GM10847 (cell line): ENCODE measurements at regions not wholly inside any gene's neighbourhood (a gene's known extent, or its start where the extent isn't known, plus 50 kb on each side); places are given as distances from the start of the nearest gene placed in this dataset.

Experiments used
- POLR2A ChIP-seq: IDR thresholded peaks from 2 replicates; pipeline ENCODE4 v1.6.1; 2011; ENCODE audit not compliant: insufficient read length; ENCODE audit errors: extremely low read depth

GRCh38 chr16:85271198-85271597 is 158.9 kb upstream of the CIBAR2 start:
- no peak for TF ChIP-seq POLR2A

GRCh38 chr16:85273293-85273692 is 161.0 kb upstream of the CIBAR2 start:
- TF ChIP-seq POLR2A, result no peak

- no peak for TF ChIP-seq POLR2A
Observed at GRCh38 chr16:85274501-85274900, 162.2 kb upstream of the CIBAR2 start.

GRCh38 chr16:85274924-85275323 is 162.7 kb upstream of the CIBAR2 start:
- TF ChIP-seq POLR2A, result no peak

- TF ChIP-seq POLR2A, result no peak
Observed at GRCh38 chr16:85275533-85276249, 163.4 kb upstream of the CIBAR2 start.

GRCh38 chr16:85276258-85276657 is 164.0 kb upstream of the CIBAR2 start:
- no peak for TF ChIP-seq POLR2A

GRCh38 chr16:85276721-85277120 is 164.4 kb upstream of the CIBAR2 start:
- TF ChIP-seq POLR2A, result no peak

- TF ChIP-seq POLR2A, result no peak
Observed at GRCh38 chr16:85278839-85279238, 166.6 kb upstream of the CIBAR2 start.

GRCh38 chr16:85279402-85279801 is 167.1 kb upstream of the CIBAR2 start:
- no peak for TF ChIP-seq POLR2A

- TF ChIP-seq POLR2A, result no peak
Observed at GRCh38 chr16:85279825-85280545, 167.7 kb upstream of the CIBAR2 start.

GRCh38 chr16:85281181-85281580 is 168.9 kb upstream of the CIBAR2 start:
- no peak for TF ChIP-seq POLR2A

- TF ChIP-seq POLR2A, result no peak
Observed at GRCh38 chr16:85282842-85283241, 170.6 kb upstream of the CIBAR2 start.

- TF ChIP-seq POLR2A, result no peak
Observed at GRCh38 chr16:85283305-85284050, 171.2 kb upstream of the CIBAR2 start.

GRCh38 chr16:85284141-85284817 is 172.0 kb upstream of the CIBAR2 start:
- TF ChIP-seq POLR2A, result no peak

GRCh38 chr16:85285681-85286065 is 173.4 kb upstream of the CIBAR2 start:
- no peak for TF ChIP-seq POLR2A

GRCh38 chr16:85286066-85286831 is 174.0 kb upstream of the CIBAR2 start:
- no peak for TF ChIP-seq POLR2A
